ENCODE measurements at regions not wholly inside any gene's neighbourhood (a gene's known extent, or its start where the extent isn't known, plus 50 kb on each side); places are given as distances from the start of the nearest gene placed in this dataset.
"Not testable (repeated sequence)": the region's sequence is repeated elsewhere in the genome, so short reads cannot be mapped to it uniquely, and the experiment has no call there.

- intact Hi-C loops (cut with DNase I; ENCODE audit: low total_unique reads): no loop called here
- TF ChIP-seq POLR2A (IDR thresholded peaks at IDR 0.05) (no peak), CTCF (IDR thresholded peaks at IDR 0.05) (no peak), EP300 (IDR thresholded peaks at IDR 0.05; ENCODE audit: low read depth) (no peak), POLR2AphosphoS5 (IDR thresholded peaks at IDR 0.05) (no peak)
- Histone ChIP-seq H3K4me3 (no peak overlapping the region), H3K9me3 (no peaks in the 10 kb centered on the region), H3K27ac (no peak overlapping the region), H3K36me3 (no peaks in the 10 kb centered on the region), H3K27me3 (no peaks in the 10 kb centered on the region), H3K4me1 (no peaks in the 10 kb centered on the region)
- DNase-seq: no peak
- in situ Hi-C loops (cut with MboI; ENCODE audit: low pct_ligation_motif_present in 1 of 4, low pct_unique_long_range_greater_than_20kb in 1 of 4, low sequenced_read_pairs in 3 of 4): no loop called here
- WGBS, 2 donors (ENCODE audit: low coverage in 1 of 2): 88 to 93% methylated on average over 4 to 6 of the region's 6 CpGs
Measured at GRCh38 chr16:73106329-73107034, 58.6 kb upstream of the ZFHX3 start.

GRCh38 chr16:73101568-73101967 lies 53.6 kb upstream of the ZFHX3 start:
- no peaks in the 10 kb centered on the region for H3K9me3 ChIP-seq

GRCh38 chr16:73099601-73100000 lies 51.7 kb upstream of the ZFHX3 start:
- intact Hi-C loops (cut with DNase I; ENCODE audit: low total_unique reads); DNase-seq; H3K4me3 ChIP-seq; H3K4me1 ChIP-seq; in situ Hi-C loops (cut with MboI; ENCODE audit: low pct_ligation_motif_present in 1 of 4, low pct_unique_long_range_greater_than_20kb in 1 of 4, low sequenced_read_pairs in 3 of 4); H3K9me3 ChIP-seq; H3K36me3 ChIP-seq; H3K27ac ChIP-seq: not testable (repeated sequence)
- peaks cover 19% of the 10 kb centered on the region for H3K27me3 ChIP-seq
- 83% methylated on average over 5 of the region's 5 CpGs; no CpG with 5 or more reads in 1 of the 2 donors for WGBS, 2 donors (ENCODE audit: low coverage in 1 of 2)

More at GRCh38 chr16:73101568-73101967, 53.6 kb upstream of the ZFHX3 start:
- WGBS, 2 donors (ENCODE audit: low coverage in 1 of 2): 93 to 94% methylated on average over 3 to 5 of the region's 5 CpGs
- Histone ChIP-seq H3K27ac (no peak overlapping the region), H3K4me3 (no peak overlapping the region), H3K27me3 (peaks cover 1% of the 10 kb centered on the region), H3K36me3 (no peaks in the 10 kb centered on the region), H3K4me1 (no peaks in the 10 kb centered on the region)
- TF ChIP-seq POLR2A (IDR thresholded peaks at IDR 0.05) (no peak), CTCF (IDR thresholded peaks at IDR 0.05) (no peak), POLR2AphosphoS5 (IDR thresholded peaks at IDR 0.05) (no peak), EP300 (IDR thresholded peaks at IDR 0.05; ENCODE audit: low read depth) (no peak)
- intact Hi-C loops (cut with DNase I; ENCODE audit: low total_unique reads) (no loop called here), in situ Hi-C loops (cut with MboI; ENCODE audit: low pct_ligation_motif_present in 1 of 4, low pct_unique_long_range_greater_than_20kb in 1 of 4, low sequenced_read_pairs in 3 of 4) (no loop called here)
- DNase-seq: no peak
